HEK293T (cell line): ENCODE measurements at regions not wholly inside any gene's neighbourhood (a gene's known extent, or its start where the extent isn't known, plus 50 kb on each side); places are given as distances from the start of the nearest gene placed in this dataset.

ENCODE experiments used
- SP1 ChIP-seq: fragments of 450-650 bp; IDR thresholded peaks from 2 replicates; pipeline ENCODE4 v1.6.1; 2017
- ZNF384 ChIP-seq: fragments of 450-650 bp; IDR thresholded peaks from 2 replicates; pipeline ENCODE4 v1.6.1; 2016

- TF ChIP-seq ZNF384 (no peak), SP1 (no peak)
These were observed 81.7 kb upstream of the TSPAN2 start for GRCh38 chr1:115170961-115171392.
